ENCODE measurements at regions not wholly inside any gene's neighbourhood (a gene's known extent, or its start where the extent isn't known, plus 50 kb on each side); places are given as distances from the start of the nearest gene placed in this dataset.

DNA sequence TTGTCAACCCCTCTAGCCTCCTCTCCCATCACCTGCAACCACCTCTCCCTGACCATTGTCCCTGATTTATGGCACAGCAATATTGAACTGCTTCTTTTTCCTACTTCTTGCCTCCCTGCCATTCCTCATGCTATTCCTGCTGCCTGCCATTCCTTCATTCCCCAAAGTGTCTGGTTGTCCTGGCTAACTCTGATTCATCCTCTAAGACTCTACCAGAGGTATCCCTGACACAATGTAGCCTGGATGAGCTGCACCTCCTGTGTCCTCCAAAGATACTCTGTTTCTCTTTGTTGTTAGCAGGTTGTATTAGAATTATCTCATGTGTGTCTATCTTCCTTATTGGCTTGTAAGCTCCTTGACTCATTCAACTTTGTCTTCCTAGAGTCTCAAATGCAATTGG is 53.5 kb upstream of the PTPN3 start:
- TF ChIP-seq, protein P1, sequence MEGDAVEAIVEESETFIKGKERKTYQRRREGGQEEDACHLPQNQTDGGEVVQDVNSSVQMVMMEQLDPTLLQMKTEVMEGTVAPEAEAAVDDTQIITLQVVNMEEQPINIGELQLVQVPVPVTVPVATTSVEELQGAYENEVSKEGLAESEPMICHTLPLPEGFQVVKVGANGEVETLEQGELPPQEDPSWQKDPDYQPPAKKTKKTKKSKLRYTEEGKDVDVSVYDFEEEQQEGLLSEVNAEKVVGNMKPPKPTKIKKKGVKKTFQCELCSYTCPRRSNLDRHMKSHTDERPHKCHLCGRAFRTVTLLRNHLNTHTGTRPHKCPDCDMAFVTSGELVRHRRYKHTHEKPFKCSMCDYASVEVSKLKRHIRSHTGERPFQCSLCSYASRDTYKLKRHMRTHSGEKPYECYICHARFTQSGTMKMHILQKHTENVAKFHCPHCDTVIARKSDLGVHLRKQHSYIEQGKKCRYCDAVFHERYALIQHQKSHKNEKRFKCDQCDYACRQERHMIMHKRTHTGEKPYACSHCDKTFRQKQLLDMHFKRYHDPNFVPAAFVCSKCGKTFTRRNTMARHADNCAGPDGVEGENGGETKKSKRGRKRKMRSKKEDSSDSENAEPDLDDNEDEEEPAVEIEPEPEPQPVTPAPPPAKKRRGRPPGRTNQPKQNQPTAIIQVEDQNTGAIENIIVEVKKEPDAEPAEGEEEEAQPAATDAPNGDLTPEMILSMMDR (IDR thresholded peaks at IDR 0.05; ENCODE audit: borderline replicate concordance, extremely low read depth, low read length, poor library complexity, severe bottlenecking): no peak
- TF ChIP-seq EZH2 (IDR thresholded peaks at IDR 0.05; ENCODE audit: borderline replicate concordance, low read depth, low read length, severe bottlenecking): no peak
